ENCODE measurements at regions not wholly inside any gene's neighbourhood (a gene's known extent, or its start where the extent isn't known, plus 50 kb on each side); places are given as distances from the start of the nearest gene placed in this dataset.

DNA sequence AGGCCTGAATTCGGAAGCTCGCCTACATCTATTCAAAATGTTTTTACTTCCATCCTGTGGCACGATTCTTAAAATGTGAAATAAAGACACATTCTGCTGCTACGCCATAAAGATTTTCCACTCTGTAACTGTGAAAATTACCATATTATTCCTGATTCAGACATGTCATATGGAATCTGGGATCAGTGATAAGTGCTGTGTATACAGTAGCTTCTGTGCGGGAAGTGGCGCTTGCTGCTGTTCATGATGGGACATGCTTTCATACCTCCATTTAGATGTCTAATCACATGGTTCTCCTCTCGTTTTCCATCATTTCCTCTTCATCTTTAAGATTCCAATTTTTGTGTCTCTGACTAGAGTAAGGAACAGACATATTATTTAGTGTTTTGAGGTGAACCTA lies 163.2 kb downstream of the TMEM182 start:
- TF ChIP-seq, protein P1, sequence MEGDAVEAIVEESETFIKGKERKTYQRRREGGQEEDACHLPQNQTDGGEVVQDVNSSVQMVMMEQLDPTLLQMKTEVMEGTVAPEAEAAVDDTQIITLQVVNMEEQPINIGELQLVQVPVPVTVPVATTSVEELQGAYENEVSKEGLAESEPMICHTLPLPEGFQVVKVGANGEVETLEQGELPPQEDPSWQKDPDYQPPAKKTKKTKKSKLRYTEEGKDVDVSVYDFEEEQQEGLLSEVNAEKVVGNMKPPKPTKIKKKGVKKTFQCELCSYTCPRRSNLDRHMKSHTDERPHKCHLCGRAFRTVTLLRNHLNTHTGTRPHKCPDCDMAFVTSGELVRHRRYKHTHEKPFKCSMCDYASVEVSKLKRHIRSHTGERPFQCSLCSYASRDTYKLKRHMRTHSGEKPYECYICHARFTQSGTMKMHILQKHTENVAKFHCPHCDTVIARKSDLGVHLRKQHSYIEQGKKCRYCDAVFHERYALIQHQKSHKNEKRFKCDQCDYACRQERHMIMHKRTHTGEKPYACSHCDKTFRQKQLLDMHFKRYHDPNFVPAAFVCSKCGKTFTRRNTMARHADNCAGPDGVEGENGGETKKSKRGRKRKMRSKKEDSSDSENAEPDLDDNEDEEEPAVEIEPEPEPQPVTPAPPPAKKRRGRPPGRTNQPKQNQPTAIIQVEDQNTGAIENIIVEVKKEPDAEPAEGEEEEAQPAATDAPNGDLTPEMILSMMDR (IDR thresholded peaks at IDR 0.05 in 2 of 3, conservative IDR thresholded peaks at IDR 0.05 in 1 of 3; ENCODE audit: borderline replicate concordance in 1 of 3, insufficient read depth in 1 of 3, low read depth in 2 of 3, low read length in 2 of 3), result no peak
- no peak for TF ChIP-seq JUND (IDR thresholded peaks at IDR 0.05)
- TF ChIP-seq POLR2A (IDR thresholded peaks at IDR 0.05; ENCODE audit: borderline replicate concordance, extremely low read depth, insufficient read depth, insufficient read length), result no peak
- no peak for TF ChIP-seq ZNF274 (IDR thresholded peaks at IDR 0.05; ENCODE audit: low read depth, low read length)

All from HCT116 (cell line).